ENCODE measurements at regions not wholly inside any gene's neighbourhood (a gene's known extent, or its start where the extent isn't known, plus 50 kb on each side); places are given as distances from the start of the nearest gene placed in this dataset.

GRCh38 chr10:113390896-113391295, 162.0 kb upstream of the HABP2 start:
- no peak for TF ChIP-seq Cebpa-rat (IDR thresholded peaks at IDR 0.05)
- no peak overlapping the region for H3K4me2 ChIP-seq

GRCh38 chr10:113397047-113397446, 155.8 kb upstream of the HABP2 start:
- no peak overlapping the region for H3K9ac ChIP-seq
- H3K4me1 ChIP-seq: peaks cover 8% of the 10 kb centered on the region
- H4K20me1 ChIP-seq: no peaks in the 10 kb centered on the region
- TF ChIP-seq Cebpa-rat (IDR thresholded peaks at IDR 0.05): no peak
- H3K36me3 ChIP-seq: no peaks in the 10 kb centered on the region
- peak overlapping the region; percentile 25 for H3K4me2 ChIP-seq
- H3K9me3 ChIP-seq: no peaks in the 10 kb centered on the region
- H3K27me3 ChIP-seq: no peaks in the 10 kb centered on the region
- no peak overlapping the region for H3K4me3 ChIP-seq
- no peak overlapping the region for H3K27ac ChIP-seq

More at GRCh38 chr10:113390896-113391295, 162.0 kb upstream of the HABP2 start:
- Histone ChIP-seq H3K36me3 (no peaks in the 10 kb centered on the region), H3K9me3 (no peaks in the 10 kb centered on the region), H3K4me1 (peaks cover 8% of the 10 kb centered on the region), H3K9ac (no peak overlapping the region), H4K20me1 (no peaks in the 10 kb centered on the region), H3K4me3 (no peak overlapping the region), H3K27me3 (no peaks in the 10 kb centered on the region), H3K27ac (no peak overlapping the region)

DNA sequence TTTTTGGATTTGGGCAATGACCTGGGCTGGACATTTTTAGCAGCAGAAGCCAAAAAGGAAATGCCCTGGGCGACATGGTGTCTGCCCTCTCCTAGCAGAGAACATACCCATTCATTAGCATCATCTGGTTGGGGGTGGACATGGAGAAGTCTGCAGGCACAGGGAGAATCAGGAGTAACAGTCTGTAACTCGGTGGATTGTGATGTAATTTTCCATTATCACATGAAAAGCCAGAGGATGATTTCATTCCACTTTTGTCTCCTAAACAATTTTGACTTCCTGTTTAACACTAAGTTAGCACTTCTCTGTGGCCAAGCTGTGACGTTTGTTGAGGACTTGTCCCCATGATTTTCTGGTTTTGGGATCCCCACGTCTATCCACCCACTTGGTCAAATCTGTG, 153.8 kb upstream of the HABP2 start:
- Histone ChIP-seq H3K36me3 (no peaks in the 10 kb centered on the region), H3K4me2 (no peak overlapping the region), H3K27me3 (no peaks in the 10 kb centered on the region), H3K4me3 (no peak overlapping the region), H3K9me3 (no peaks in the 10 kb centered on the region), H3K9ac (no peak overlapping the region), H4K20me1 (no peaks in the 10 kb centered on the region), H3K4me1 (peaks cover 8% of the 10 kb centered on the region), H3K27ac (no peak overlapping the region)
- no peak for TF ChIP-seq Cebpa-rat (IDR thresholded peaks at IDR 0.05)

- Histone ChIP-seq H3K9ac (no peak overlapping the region), H3K4me3 (no peak overlapping the region), H4K20me1 (no peaks in the 10 kb centered on the region), H3K4me1 (no peaks in the 10 kb centered on the region), H3K36me3 (no peaks in the 10 kb centered on the region), H3K4me2 (no peak overlapping the region), H3K27me3 (no peaks in the 10 kb centered on the region), H3K27ac (no peak overlapping the region), H3K9me3 (no peaks in the 10 kb centered on the region)
- no peak for TF ChIP-seq Cebpa-rat (IDR thresholded peaks at IDR 0.05)
Observed at GRCh38 chr10:113402602-113403001, 150.3 kb upstream of the HABP2 start.

DNA sequence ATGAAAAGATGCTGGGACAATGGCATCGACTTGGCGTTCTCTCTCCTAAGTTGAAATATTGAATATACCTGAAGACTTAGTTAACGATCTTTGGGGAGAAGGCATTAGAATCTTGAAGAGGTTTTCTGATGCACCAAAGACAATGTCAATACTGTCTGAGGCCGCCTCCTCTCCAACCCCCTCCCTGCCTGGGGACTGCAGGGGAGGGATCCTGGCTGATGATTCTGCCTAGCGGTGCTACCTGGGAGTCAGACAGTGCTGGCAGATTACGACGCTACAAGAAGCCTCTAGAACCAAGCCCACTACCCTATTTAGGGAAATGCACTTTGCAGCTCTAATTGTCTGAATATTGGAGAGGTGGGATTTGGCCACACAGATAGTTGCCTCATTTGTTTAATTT, 145.6 kb upstream of the HABP2 start:
- no peaks in the 10 kb centered on the region for H3K4me1 ChIP-seq
- no peak overlapping the region for H3K9ac ChIP-seq
- no peak overlapping the region for H3K4me2 ChIP-seq
- H3K4me3 ChIP-seq: no peak overlapping the region
- no peaks in the 10 kb centered on the region for H4K20me1 ChIP-seq
- TF ChIP-seq Cebpa-rat (IDR thresholded peaks at IDR 0.05): no peak
- H3K27me3 ChIP-seq: no peaks in the 10 kb centered on the region
- no peak overlapping the region for H3K27ac ChIP-seq
- no peaks in the 10 kb centered on the region for H3K9me3 ChIP-seq
- H3K36me3 ChIP-seq: no peaks in the 10 kb centered on the region

- Histone ChIP-seq H3K27ac (no peak overlapping the region), H3K4me3 (no peak overlapping the region), H3K9me3 (no peaks in the 10 kb centered on the region), H4K20me1 (no peaks in the 10 kb centered on the region), H3K36me3 (no peaks in the 10 kb centered on the region), H3K4me2 (no peak overlapping the region), H3K27me3 (no peaks in the 10 kb centered on the region), H3K4me1 (no peaks in the 10 kb centered on the region), H3K9ac (no peak overlapping the region)
- no peak for TF ChIP-seq Cebpa-rat (IDR thresholded peaks at IDR 0.05)
Observed at GRCh38 chr10:113409175-113409574, 143.7 kb upstream of the HABP2 start.

- Histone ChIP-seq H3K36me3 (no peaks in the 10 kb centered on the region), H3K4me3 (no peak overlapping the region), H3K4me2 (no peak overlapping the region), H3K4me1 (no peaks in the 10 kb centered on the region), H4K20me1 (no peaks in the 10 kb centered on the region), H3K9ac (no peak overlapping the region), H3K27ac (no peak overlapping the region), H3K27me3 (no peaks in the 10 kb centered on the region), H3K9me3 (no peaks in the 10 kb centered on the region)
- TF ChIP-seq Cebpa-rat (IDR thresholded peaks at IDR 0.05): no peak
Observed at GRCh38 chr10:113410618-113411017, 142.2 kb upstream of the HABP2 start.

DNA sequence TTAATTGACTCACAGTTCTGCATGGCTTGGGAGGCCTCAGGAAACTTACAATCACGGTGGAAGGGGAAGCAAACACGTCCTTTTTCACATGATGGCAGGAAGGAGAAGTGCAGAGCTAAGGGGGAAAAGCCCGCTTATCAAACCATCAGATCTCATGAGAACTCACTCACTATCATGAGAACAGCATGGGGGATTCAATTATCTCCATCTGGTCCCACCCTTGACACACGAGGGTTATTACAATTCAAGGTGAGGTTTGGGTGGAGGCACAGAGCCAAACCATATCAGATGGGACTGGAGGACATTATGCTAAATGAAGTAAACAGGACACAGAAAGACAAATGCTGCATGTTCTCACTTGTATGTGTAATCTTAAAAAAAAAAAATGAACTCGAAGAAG, 141.4 kb upstream of the HABP2 start:
- Histone ChIP-seq H3K9me3 (no peaks in the 10 kb centered on the region), H3K9ac (no peak overlapping the region), H3K4me1 (no peaks in the 10 kb centered on the region), H4K20me1 (no peaks in the 10 kb centered on the region), H3K36me3 (no peaks in the 10 kb centered on the region), H3K4me2 (no peak overlapping the region), H3K27me3 (no peaks in the 10 kb centered on the region), H3K4me3 (no peak overlapping the region), H3K27ac (no peak overlapping the region)
- no peak for TF ChIP-seq Cebpa-rat (IDR thresholded peaks at IDR 0.05)

- H3K27me3 ChIP-seq: no peaks in the 10 kb centered on the region
- H3K36me3 ChIP-seq: no peaks in the 10 kb centered on the region
- no peak overlapping the region for H3K4me2 ChIP-seq
- no peaks in the 10 kb centered on the region for H4K20me1 ChIP-seq
- TF ChIP-seq Cebpa-rat (IDR thresholded peaks at IDR 0.05): no peak
- no peak overlapping the region for H3K9ac ChIP-seq
- no peak overlapping the region for H3K27ac ChIP-seq
- H3K4me3 ChIP-seq: no peak overlapping the region
- no peaks in the 10 kb centered on the region for H3K4me1 ChIP-seq
- H3K9me3 ChIP-seq: no peaks in the 10 kb centered on the region
Observed at GRCh38 chr10:113412161-113412560, 140.7 kb upstream of the HABP2 start.

GRCh38 chr10:113414543-113414942, 138.3 kb upstream of the HABP2 start:
- peaks cover 10% of the 10 kb centered on the region for H3K9me3 ChIP-seq
- no peak overlapping the region for H3K4me3 ChIP-seq
- H3K4me2 ChIP-seq: no peak overlapping the region
- no peaks in the 10 kb centered on the region for H4K20me1 ChIP-seq
- H3K36me3 ChIP-seq: no peaks in the 10 kb centered on the region
- no peaks in the 10 kb centered on the region for H3K4me1 ChIP-seq
- no peak for TF ChIP-seq Cebpa-rat (IDR thresholded peaks at IDR 0.05)
- no peak overlapping the region for H3K27ac ChIP-seq
- no peaks in the 10 kb centered on the region for H3K27me3 ChIP-seq
- H3K9ac ChIP-seq: no peak overlapping the region

DNA sequence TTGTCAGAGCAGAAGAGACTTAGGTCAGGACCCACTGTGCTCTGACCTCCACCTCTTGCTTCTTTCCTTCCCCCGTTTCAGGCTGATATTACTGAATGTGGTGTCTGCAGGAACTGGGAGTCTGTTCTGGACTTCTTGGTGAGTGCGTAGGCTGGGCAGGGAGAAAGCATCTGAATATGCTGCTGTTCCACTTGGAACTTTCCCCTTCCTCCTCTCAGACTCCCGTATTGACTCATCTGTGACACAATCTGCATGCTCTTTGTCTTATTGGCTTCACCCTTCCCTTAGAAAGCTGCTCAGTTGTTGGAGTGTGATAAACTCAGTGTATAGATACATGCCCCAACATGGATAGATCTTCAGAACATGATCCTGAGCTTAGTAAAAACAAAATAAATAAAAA, 137.6 kb upstream of the HABP2 start:
- Histone ChIP-seq H3K27ac (no peak overlapping the region), H3K9me3 (peaks cover 16% of the 10 kb centered on the region), H3K9ac (no peak overlapping the region), H4K20me1 (no peaks in the 10 kb centered on the region), H3K27me3 (no peaks in the 10 kb centered on the region), H3K4me1 (no peaks in the 10 kb centered on the region), H3K4me2 (no peak overlapping the region), H3K36me3 (no peaks in the 10 kb centered on the region), H3K4me3 (no peak overlapping the region)
- no peak for TF ChIP-seq Cebpa-rat (IDR thresholded peaks at IDR 0.05)

Data from BLaER1 (cell line).